GM12878 (cell line): ENCODE measurements at regions not wholly inside any gene's neighbourhood (a gene's known extent, or its start where the extent isn't known, plus 50 kb on each side); places are given as distances from the start of the nearest gene placed in this dataset.

Source experiments
- ATAC-seq: fragments of 200-7000 bp; cut with Tn5 transposase; 3 replicates; pipeline ENCODE4 v1.9.1; 2020; ENCODE audit warnings: mild to moderate bottlenecking, moderate library complexity
- BruUV-seq: library from RNA; stranded (reverse); fragments of 400-500 nt; replicated peaks from 2 replicates; lab custom pipeline; 2021; lab: Mats Ljungman, UMichigan
- CTCF ChIA-PET: fragments of 300-600 bp; sonication (Branson Sonifier 250); formaldehyde crosslinking; extraction: SDS; loops from one replicate; lab custom pipeline; 2021; ENCODE audit warnings: inconsistent platforms; lab: Yijun Ruan, JAX
- POLR2A ChIA-PET: fragments of 350-600 bp; formaldehyde crosslinking; extraction: SDS; loops from one replicate; lab custom pipeline; 2021; ENCODE audit warnings: inconsistent platforms; lab: Charles Lee
- RAD21 ChIA-PET: fragments of 300-600 bp; sonication (Branson Sonifier 250); formaldehyde crosslinking; loops from one replicate; lab custom pipeline; 2023; ENCODE audit warnings: antibody characterized with exemption; ENCODE audit not compliant: unreplicated experiment; lab: Charles Lee
- SMC1A ChIA-PET: fragments of 300-600 bp; sonication (Branson Sonifier 250); formaldehyde crosslinking; loops from one replicate; lab custom pipeline; 2023; ENCODE audit not compliant: unreplicated experiment, uncharacterized antibody; lab: Charles Lee
- DNase-seq: peaks from one replicate; pipeline ENCODE4 v3.0.0-alpha.2; 2011; ENCODE audit warnings: low read depth, low spot score
- FAIRE-seq: peaks from 3 replicates; lab custom pipeline; 2011; peaks lifted over from hg19 to GRCh38; lab: Jason Lieb, UNC
- H2AFZ ChIP-seq: 2 replicates; pipeline ENCODE4 v1.6.0; 2011; ENCODE audit warnings: low read depth, low read length, control low read depth; ENCODE audit not compliant: control insufficient read depth
- H3K27ac ChIP-seq: 2 replicates; pipeline ENCODE4 v1.5.1; 2011; ENCODE audit warnings: control low read depth; ENCODE audit not compliant: control insufficient read depth, insufficient read depth
- H3K27me3 ChIP-seq, 2 experiments: replicated peaks in 1 of 2; 2 replicates each; pipeline versions ENCODE4 v1.6.0 to v1.6.1; 2011; ENCODE audit warnings: low read length in 1 of 2; ENCODE audit not compliant: control insufficient read depth in 2 of 2, insufficient read depth in 2 of 2
- H3K36me3 ChIP-seq, 2 experiments: 2 replicates each; pipeline ENCODE4 v1.5.1; 2011; ENCODE audit warnings: low read length in 1 of 2; ENCODE audit not compliant: control insufficient read depth in 2 of 2, insufficient read depth in 2 of 2
- H3K4me1 ChIP-seq: 2 replicates; pipeline ENCODE4 v1.6.1; 2011; ENCODE audit warnings: mild to moderate bottlenecking, low read length, moderate library complexity, mixed read lengths; ENCODE audit not compliant: control insufficient read depth, insufficient read depth
- H3K4me2 ChIP-seq: 2 replicates; pipeline ENCODE4 v1.6.0; 2011; ENCODE audit warnings: control low read depth; ENCODE audit not compliant: control insufficient read depth, insufficient read depth
- H3K4me3 ChIP-seq: fragments of 200-600 bp; sonication (generic); 2 replicates; pipeline ENCODE4 v1.5.1; 2016
- H3K79me2 ChIP-seq: 2 replicates; pipeline ENCODE4 v1.6.0; 2011; ENCODE audit warnings: low read length; ENCODE audit not compliant: control insufficient read depth, insufficient read depth
- H3K9ac ChIP-seq: 2 replicates; pipeline ENCODE4 v1.8.0; 2011; ENCODE audit warnings: low read length, control low read depth, mixed read lengths; ENCODE audit not compliant: control insufficient read depth, insufficient read depth
- H3K9me3 ChIP-seq: replicated peaks from 3 replicates; pipeline ENCODE4 v1.5.1; 2011; ENCODE audit warnings: mild to moderate bottlenecking, low read length; ENCODE audit not compliant: control insufficient read depth, insufficient read depth
- H4K20me1 ChIP-seq: 2 replicates; pipeline ENCODE4 v1.6.0; 2011; ENCODE audit not compliant: control insufficient read depth, insufficient read depth
- ATF7 ChIP-seq: fragments of 450-650 bp; IDR thresholded peaks from 2 replicates; pipeline ENCODE4 v1.6.1; 2016; ENCODE audit warnings: low read depth, mild to moderate bottlenecking
- CBX5 ChIP-seq: sonication (generic); IDR thresholded peaks from 2 replicates; pipeline ENCODE4 v1.6.1; 2016; ENCODE audit warnings: low read depth, moderate library complexity, mild to moderate bottlenecking, inconsistent platforms
- FOXM1 ChIP-seq: IDR thresholded peaks from 2 replicates; pipeline ENCODE4 v1.6.1; 2012; ENCODE audit warnings: low read depth, mild to moderate bottlenecking, inconsistent platforms, low read length, moderate library complexity
- KLF5 ChIP-seq: fragments of 450-650 bp; IDR thresholded peaks from 2 replicates; pipeline ENCODE4 v1.6.1; 2014; ENCODE audit warnings: mild to moderate bottlenecking; ENCODE audit not compliant: partially characterized antibody
- PML ChIP-seq: IDR thresholded peaks from 2 replicates; pipeline ENCODE4 v1.6.1; 2012; ENCODE audit warnings: low read length, inconsistent platforms
- POLR2AphosphoS2 ChIP-seq: IDR thresholded peaks from 2 replicates; pipeline ENCODE4 v1.6.1; 2011; ENCODE audit warnings: low read depth, mild to moderate bottlenecking, low read length, improper control_type of control experiment, moderate library complexity
- RELA ChIP-seq: fragments of 450-650 bp; IDR thresholded peaks from 2 replicates; pipeline ENCODE4 v1.8.0; 2014; ENCODE audit warnings: borderline replicate concordance; ENCODE audit not compliant: partially characterized antibody
- SMC3 ChIP-seq: IDR thresholded peaks from 2 replicates; pipeline ENCODE4 v1.6.1; 2011; ENCODE audit warnings: low read length, improper control_type of control experiment, borderline replicate concordance
- TCF7 ChIP-seq: IDR thresholded peaks from 2 replicates; pipeline ENCODE4 v1.6.1; 2014; ENCODE audit warnings: antibody characterized with exemption, borderline replicate concordance
- WGBS: methylation state at CpG from one replicate; pipeline ENCODE4 v1.1.6; 2016; ENCODE audit warnings: low lambda C conversion rate; ENCODE audit not compliant: insufficient replicate concordance, insufficient coverage; ENCODE audit errors: missing lambda C conversion rate; 5-methylcytosine and 5-hydroxymethylcytosine counted together
- in situ Hi-C: fragments of 300-500 bp; cut with MboI; formaldehyde crosslinking; loops from 9 replicates; pipeline ENCODE4 v1.14.3; 2018; ENCODE audit warnings: mixed read lengths
- intact Hi-C: fragments of 100-400 bp; cut with micrococcal nuclease; formaldehyde crosslinking; loops from one replicate; pipeline ENCODE4 v1.14.2; 2022; ENCODE audit not compliant: unreplicated experiment
- TF ChIP-seq, protein P1 (sequence below): fragments of 450-650 bp; formaldehyde crosslinking; IDR thresholded peaks from 2 replicates; pipeline ENCODE4 v1.5.0; 2022; ENCODE audit warnings: mild to moderate bottlenecking, missing genetic modification characterization
- TF ChIP-seq, protein P2 (sequence below): fragments of 450-650 bp; IDR thresholded peaks from 2 replicates; pipeline ENCODE4 v1.6.1; 2017; ENCODE audit warnings: borderline replicate concordance

DNA sequence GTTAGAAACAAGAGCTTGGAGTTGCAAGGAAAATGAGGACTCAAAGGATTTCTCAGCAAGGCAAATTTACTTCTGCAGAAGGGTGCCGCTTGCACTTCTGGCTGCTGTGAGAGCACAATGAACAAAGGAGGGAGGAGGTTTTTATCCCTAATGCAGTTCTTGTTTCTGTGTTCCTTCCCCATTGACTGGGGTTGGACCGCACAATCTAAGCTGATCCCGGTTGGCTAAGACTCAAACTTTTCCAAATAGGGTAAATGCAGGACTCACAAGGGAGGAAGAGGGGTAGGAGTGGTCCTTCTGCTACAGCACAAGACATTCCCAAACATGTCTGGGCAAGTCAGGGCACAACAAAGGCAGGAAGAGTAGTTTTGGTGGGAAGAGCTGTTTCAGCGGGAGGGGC is 249.6 kb upstream of the MOCS1 start:
- H3K27me3 ChIP-seq: no peaks in the 10 kb centered on the region
- H3K9ac ChIP-seq: no peak overlapping the region
- no peaks in the 10 kb centered on the region for H3K79me2 ChIP-seq
- RAD21 ChIA-PET: no interaction called here
- H2AFZ ChIP-seq: no peak overlapping the region
- H3K4me3 ChIP-seq: no peak overlapping the region
- ATAC-seq: no peak
- 63% methylated on average over 4 of the region's 4 CpGs for WGBS
- H3K27ac ChIP-seq: no peak overlapping the region
- no peaks in the 10 kb centered on the region for H3K36me3 ChIP-seq
- no peak for FAIRE-seq
- intact Hi-C loops (no loop called here), in situ Hi-C loops (no loop called here)
- CTCF ChIA-PET: no interaction called here
- SMC1A ChIA-PET: interaction anchor here (1.0 kb wide), 1 partner anchor 8 kb away, joined by 3 read pairs; no protein-coding TSS in a partner anchor
- H3K9me3 ChIP-seq: peaks cover 5% of the 10 kb centered on the region
- POLR2A ChIA-PET: no interaction called here
- no peaks in the 10 kb centered on the region for H4K20me1 ChIP-seq
- no peak overlapping the region for H3K4me2 ChIP-seq
- no TSS peak for BruUV-seq
- no peak for DNase-seq
- TF ChIP-seq FOXM1: no peak
- no peak for TF ChIP-seq POLR2AphosphoS2
- TF ChIP-seq PML: no peak
- TF ChIP-seq ATF7: no peak
- TF ChIP-seq, protein P1, sequence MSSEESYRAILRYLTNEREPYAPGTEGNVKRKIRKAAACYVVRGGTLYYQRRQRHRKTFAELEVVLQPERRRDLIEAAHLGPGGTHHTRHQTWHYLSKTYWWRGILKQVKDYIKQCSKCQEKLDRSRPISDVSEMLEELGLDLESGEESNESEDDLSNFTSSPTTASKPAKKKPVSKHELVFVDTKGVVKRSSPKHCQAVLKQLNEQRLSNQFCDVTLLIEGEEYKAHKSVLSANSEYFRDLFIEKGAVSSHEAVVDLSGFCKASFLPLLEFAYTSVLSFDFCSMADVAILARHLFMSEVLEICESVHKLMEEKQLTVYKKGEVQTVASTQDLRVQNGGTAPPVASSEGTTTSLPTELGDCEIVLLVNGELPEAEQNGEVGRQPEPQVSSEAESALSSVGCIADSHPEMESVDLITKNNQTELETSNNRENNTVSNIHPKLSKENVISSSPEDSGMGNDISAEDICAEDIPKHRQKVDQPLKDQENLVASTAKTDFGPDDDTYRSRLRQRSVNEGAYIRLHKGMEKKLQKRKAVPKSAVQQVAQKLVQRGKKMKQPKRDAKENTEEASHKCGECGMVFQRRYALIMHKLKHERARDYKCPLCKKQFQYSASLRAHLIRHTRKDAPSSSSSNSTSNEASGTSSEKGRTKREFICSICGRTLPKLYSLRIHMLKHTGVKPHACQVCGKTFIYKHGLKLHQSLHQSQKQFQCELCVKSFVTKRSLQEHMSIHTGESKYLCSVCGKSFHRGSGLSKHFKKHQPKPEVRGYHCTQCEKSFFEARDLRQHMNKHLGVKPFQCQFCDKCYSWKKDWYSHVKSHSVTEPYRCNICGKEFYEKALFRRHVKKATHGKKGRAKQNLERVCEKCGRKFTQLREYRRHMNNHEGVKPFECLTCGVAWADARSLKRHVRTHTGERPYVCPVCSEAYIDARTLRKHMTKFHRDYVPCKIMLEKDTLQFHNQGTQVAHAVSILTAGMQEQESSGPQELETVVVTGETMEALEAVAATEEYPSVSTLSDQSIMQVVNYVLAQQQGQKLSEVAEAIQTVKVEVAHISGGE (CRISPR knock-in tag): no peak
- TF ChIP-seq CBX5: 0 out of 2 replicates have a peak, but pooled peaks have one; percentile 59
- TF ChIP-seq RELA: no peak
- TF ChIP-seq, protein P2, sequence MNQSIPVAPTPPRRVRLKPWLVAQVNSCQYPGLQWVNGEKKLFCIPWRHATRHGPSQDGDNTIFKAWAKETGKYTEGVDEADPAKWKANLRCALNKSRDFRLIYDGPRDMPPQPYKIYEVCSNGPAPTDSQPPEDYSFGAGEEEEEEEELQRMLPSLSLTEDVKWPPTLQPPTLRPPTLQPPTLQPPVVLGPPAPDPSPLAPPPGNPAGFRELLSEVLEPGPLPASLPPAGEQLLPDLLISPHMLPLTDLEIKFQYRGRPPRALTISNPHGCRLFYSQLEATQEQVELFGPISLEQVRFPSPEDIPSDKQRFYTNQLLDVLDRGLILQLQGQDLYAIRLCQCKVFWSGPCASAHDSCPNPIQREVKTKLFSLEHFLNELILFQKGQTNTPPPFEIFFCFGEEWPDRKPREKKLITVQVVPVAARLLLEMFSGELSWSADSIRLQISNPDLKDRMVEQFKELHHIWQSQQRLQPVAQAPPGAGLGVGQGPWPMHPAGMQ: no peak
- no peak for TF ChIP-seq TCF7
- TF ChIP-seq KLF5: peak; percentile 50
- no peak for TF ChIP-seq SMC3
- H3K4me1 ChIP-seq: no peaks in the 10 kb centered on the region
